ENCODE measurements at regions not wholly inside any gene's neighbourhood (a gene's known extent, or its start where the extent isn't known, plus 50 kb on each side); places are given as distances from the start of the nearest gene placed in this dataset.

DNA sequence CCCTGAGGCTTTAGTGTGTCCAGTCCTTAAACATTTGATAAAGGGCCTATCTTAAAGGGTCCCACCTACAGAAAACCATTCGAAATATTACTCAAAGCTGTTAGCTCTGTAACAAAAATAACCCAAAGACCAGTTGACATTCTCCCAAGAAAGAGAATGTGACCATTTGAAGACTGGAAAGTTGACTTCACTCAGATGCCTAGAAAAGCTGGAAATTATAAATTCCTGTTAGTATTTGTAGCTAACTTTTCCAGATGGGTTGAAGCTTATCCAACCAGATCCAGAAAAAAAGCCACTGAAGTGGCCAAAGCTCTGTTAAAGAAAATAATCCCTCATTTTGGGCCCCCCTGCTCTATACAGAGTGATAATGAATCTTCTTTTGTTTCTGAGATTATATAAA is 408.4 kb downstream of the PLOD2 start:
- Histone ChIP-seq H3K18ac (ENCODE audit: insufficient read length, low read depth, low read length) (no peak overlapping the region), H3K27me3 (ENCODE audit: insufficient read depth, low read length) (no peaks in the 10 kb centered on the region), H4K8ac (replicated peaks; ENCODE audit: insufficient read length, low read depth, low read length) (no peak overlapping the region), H2BK120ac (ENCODE audit: low read depth, low read length, poor library complexity, severe bottlenecking) (no peak overlapping the region), H4K5ac (ENCODE audit: insufficient read length, low read depth, low read length) (no peak overlapping the region), H4K91ac (ENCODE audit: insufficient read length, low read depth, low read length) (no peak overlapping the region), H3K23me2 (ENCODE audit: insufficient read length, low read depth, low read length, poor library complexity, severe bottlenecking) (no peaks in the 10 kb centered on the region), H2BK20ac (ENCODE audit: low read depth, low read length, poor library complexity, severe bottlenecking) (no peak overlapping the region), H2BK12ac (ENCODE audit: insufficient read length, low read depth, low read length) (no peak overlapping the region), H3K79me2 (ENCODE audit: insufficient read depth, low read length) (no peaks in the 10 kb centered on the region), H2BK5ac (ENCODE audit: insufficient read length, low read length) (no peak overlapping the region), H3K23ac (ENCODE audit: insufficient read length, low read depth, low read length) (no peak overlapping the region), H3K4me1 (ENCODE audit: insufficient read depth, low read length) (no peaks in the 10 kb centered on the region), H4K20me1 (ENCODE audit: control insufficient read depth, insufficient read depth, insufficient read length) (no peaks in the 10 kb centered on the region), H3K4me2 (ENCODE audit: insufficient read depth, insufficient read length, low read length) (no peak overlapping the region), H3K9ac (ENCODE audit: extremely low read depth, insufficient read length, low read length) (no peak overlapping the region), H3K14ac (ENCODE audit: insufficient read depth, low read length) (no peak overlapping the region), H2AFZ (ENCODE audit: low read length) (no peak overlapping the region), H3T11ph (ENCODE audit: low read length) (no peak overlapping the region), H3K9me3 (ENCODE audit: control insufficient read depth, low read depth, low read length) (no peaks in the 10 kb centered on the region), H3K79me1 (ENCODE audit: insufficient read depth, low read depth, low read length, poor library complexity, severe bottlenecking) (no peaks in the 10 kb centered on the region), H3K4ac (ENCODE audit: low read depth, low read length) (no peak overlapping the region), H3K56ac (ENCODE audit: insufficient read length, low read depth, low read length) (no peak overlapping the region), H2BK15ac (ENCODE audit: low read depth, low read length) (no peak overlapping the region), H3K27ac (ENCODE audit: insufficient read length, low read depth, low read length) (no peak overlapping the region), H2AK5ac (ENCODE audit: insufficient read length, low read length) (no peak overlapping the region)
- Mint-ChIP-seq H3K9me3 (peaks cover 0 to 3% of the 10 kb centered on the region in 2 experiments; a peak in 1 of 5 replicates), H3K27me3 (ENCODE audit: low read depth) (no peaks in the 10 kb centered on the region), H3K36me3 (ENCODE audit: insufficient read depth in 1 of 3, low read depth in 3 of 3) (no peaks in the 10 kb centered on the region; a peak in 1 of 7 replicates), H3K4me1 (no peaks in the 10 kb centered on the region), H3K4me3 (no peak overlapping the region), H3K27ac (no peak overlapping the region)
- TF ChIP-seq, protein P1, sequence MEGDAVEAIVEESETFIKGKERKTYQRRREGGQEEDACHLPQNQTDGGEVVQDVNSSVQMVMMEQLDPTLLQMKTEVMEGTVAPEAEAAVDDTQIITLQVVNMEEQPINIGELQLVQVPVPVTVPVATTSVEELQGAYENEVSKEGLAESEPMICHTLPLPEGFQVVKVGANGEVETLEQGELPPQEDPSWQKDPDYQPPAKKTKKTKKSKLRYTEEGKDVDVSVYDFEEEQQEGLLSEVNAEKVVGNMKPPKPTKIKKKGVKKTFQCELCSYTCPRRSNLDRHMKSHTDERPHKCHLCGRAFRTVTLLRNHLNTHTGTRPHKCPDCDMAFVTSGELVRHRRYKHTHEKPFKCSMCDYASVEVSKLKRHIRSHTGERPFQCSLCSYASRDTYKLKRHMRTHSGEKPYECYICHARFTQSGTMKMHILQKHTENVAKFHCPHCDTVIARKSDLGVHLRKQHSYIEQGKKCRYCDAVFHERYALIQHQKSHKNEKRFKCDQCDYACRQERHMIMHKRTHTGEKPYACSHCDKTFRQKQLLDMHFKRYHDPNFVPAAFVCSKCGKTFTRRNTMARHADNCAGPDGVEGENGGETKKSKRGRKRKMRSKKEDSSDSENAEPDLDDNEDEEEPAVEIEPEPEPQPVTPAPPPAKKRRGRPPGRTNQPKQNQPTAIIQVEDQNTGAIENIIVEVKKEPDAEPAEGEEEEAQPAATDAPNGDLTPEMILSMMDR (conservative IDR thresholded peaks at IDR 0.05), result no peak
- DNase-seq, result no peak
- no CpG with 5 or more reads among the region's 1 CpG for WGBS (ENCODE audit: extremely low coverage, insufficient read length, low lambda C conversion rate)

Measured in H9 (cell line).